NCI-H1694 (cell line): ENCODE measurements at regions not wholly inside any gene's neighbourhood (a gene's known extent, or its start where the extent isn't known, plus 50 kb on each side); places are given as distances from the start of the nearest gene placed in this dataset.

Source experiments
- DNase-seq: peaks from one replicate; lab custom pipeline; 2025; lab: John Stamatoyannopoulos, UW

DNA sequence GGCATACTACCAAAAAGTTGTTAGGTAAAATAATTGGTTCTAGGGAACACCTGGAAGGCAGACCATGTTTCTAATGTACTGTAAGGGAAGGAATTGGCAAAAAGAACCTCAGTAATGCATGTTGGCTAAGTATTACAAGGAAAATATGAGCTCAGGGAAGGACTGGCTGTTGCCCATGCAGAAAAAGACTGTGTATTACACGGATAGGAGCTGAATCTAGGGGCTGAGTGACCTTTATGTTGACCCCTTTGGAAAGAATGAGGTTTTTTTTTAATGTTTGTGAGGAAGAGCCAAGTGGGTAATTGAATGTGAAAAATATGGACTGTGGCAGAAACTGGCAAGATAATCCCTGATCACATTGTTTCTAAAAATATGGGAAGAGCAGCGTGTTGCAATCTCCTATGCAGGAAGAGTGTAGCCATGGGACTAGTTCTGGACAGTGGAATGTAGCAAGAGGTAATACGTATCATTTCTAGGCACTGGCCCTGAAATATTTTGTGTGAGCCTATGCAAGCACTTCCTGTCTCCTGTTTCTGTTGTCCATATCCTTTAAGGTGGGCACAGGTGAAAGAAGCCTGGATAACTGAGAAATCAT lies 95.1 kb upstream of the CNTNAP4 start:
- no peak for DNase-seq

DNA sequence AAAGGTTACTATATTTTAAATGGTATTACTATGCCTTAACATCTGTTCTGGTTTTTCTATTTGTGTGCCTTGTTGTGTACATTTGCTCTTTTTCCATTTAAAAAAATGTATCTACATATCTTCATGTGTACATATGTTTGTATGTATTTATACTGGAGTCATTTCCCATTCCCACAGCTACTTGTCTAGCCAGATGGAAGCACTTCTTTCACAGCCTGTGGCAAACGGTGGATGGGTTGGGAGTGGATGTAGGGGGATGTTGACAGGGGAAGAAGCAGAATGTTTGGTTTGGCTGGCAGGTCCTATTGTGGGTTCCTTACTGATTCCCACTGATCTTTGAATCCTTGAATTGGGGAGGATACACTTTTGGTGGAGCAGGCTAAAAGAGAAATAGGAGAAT lies 93.6 kb upstream of the CNTNAP4 start:
- no peak for DNase-seq

DNA sequence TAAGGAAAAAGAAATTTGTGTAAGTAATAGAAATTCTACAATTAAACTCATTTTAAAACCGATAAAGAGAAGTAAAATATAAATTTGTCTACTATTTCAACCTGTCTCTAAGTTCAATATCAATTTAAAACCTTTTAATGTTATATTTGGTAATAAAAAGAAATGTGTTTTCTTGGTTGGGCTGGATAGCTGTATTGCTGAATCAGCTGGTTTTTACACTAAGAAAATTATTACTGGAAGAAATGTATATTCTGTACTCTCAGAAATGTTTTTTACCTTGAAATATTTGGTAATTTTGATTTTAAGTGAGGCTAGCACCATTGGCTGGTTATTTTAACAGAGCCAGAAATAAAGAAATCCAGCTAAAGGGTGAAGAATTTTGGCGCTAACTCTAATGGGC lies 87.1 kb upstream of the CNTNAP4 start:
- DNase-seq, result no peak

DNA sequence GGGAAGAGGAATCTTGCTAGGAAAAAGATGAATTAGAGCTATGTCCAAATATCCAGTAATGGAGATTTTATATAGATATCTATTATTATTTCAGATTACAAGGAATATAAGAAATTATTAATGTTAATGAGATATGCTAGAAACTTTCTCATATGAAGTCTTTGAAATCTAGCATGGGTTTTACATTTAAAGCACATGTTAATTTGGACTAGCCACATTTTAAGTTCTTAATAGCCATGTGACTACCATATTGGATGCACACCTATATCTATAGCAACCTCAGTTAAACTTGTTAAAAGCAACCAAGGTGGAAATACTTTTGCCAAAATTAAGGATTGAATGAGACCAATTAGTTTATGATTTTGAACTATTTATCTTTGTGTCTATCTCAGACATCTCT lies 86.7 kb upstream of the CNTNAP4 start:
- DNase-seq, result no peak

- no peak for DNase-seq
These were observed 83.1 kb upstream of the CNTNAP4 start for GRCh38 chr16:76193906-76194615.

DNA sequence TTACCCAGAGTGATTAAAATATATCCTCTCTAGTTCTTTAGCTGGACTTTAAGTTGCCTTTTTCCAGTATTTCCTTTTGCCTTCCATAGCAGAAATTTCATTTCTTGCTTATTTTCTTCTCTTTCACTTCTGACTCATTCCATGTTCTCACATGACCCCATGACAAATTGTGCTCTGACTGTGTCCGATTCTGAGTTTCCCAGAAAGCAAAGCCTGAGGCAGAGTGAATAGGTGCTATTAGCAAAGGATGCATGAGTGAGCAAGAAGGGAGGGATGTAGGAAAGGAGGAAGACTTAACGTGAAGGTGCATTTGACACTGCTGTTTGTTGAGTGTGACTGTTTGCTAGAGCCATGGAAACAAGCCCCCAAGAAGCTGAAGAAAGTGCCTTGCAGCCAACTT lies 82.6 kb upstream of the CNTNAP4 start:
- no peak for DNase-seq

- DNase-seq, result no peak
These were observed 82.1 kb upstream of the CNTNAP4 start for GRCh38 chr16:76195056-76195455.

GRCh38 chr16:76195648-76196047 lies 81.6 kb upstream of the CNTNAP4 start:
- no peak for DNase-seq

DNA sequence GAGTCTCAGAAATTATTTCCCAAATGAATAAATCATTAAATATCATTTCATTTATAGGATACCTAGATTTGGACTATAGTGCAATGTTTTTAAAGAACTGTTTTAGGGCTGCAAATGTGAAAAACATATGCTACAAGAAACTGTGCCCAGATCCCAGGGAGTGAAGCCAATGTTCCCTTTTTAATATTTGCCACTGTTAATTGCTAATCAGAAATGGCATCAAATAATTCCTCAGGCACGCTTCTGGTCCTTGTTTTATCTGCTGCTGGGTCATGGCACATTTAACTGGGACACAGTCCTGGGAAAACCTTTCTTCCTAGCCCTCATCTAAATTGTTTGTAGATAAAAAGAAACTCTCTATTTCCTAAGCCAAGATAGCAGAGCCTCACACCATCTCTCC lies 79.3 kb upstream of the CNTNAP4 start:
- no peak for DNase-seq

DNA sequence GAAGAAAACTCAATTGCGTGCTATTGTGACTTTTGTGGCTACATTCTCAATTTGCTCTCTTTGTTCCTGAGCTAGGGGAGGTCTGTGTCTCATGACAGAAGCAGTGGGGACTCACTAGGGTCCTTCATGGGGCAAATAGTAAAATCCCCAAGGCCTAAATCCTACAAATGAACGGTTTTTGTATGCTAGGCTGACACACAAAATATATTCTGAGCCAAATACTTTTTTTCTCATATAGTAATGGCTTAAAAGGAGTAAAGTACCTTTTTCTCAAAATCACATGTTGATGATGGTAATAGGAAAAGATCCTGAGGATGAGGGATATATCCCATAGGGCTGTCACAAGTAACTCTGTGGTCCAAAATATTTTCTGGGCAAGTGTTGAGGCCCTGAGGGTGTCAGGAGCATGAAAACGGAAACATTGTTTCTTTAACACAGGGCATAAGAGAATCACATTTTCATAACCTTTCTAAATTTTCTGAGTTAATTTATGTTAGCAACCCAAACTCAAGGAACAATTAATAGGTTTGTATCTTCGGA lies 77.5 kb upstream of the CNTNAP4 start:
- no peak for DNase-seq

- no peak for DNase-seq
These were observed 75.8 kb upstream of the CNTNAP4 start for GRCh38 chr16:76201385-76201784.

- DNase-seq, result no peak
These were observed 73.0 kb upstream of the CNTNAP4 start for GRCh38 chr16:76204249-76204648.

DNA sequence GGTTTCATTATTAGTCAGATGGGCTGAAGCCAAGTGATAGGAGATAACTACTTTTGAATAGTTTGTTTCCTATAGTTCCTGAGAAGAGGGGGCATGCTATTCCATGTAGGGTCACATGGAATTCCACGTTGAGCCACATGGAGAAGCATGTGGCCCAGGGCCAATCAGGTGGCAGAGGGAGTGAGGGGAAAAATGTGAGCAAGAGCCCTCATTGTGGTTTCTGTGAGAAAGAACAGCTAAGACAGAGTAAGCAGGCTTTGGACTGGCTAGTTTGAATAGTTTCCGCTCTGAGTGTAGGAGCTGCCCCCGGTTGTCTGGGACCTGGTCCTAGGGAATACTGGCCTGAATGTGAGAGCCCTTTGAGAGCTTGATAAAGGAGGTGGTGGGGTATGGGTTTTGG lies 69.9 kb upstream of the CNTNAP4 start:
- no peak for DNase-seq

GRCh38 chr16:76210157-76210556 lies 67.0 kb upstream of the CNTNAP4 start:
- DNase-seq, result no peak

- DNase-seq, result no peak
These were observed 63.3 kb upstream of the CNTNAP4 start for GRCh38 chr16:76213860-76214259.

GRCh38 chr16:76214856-76215255 lies 62.3 kb upstream of the CNTNAP4 start:
- no peak for DNase-seq

DNA sequence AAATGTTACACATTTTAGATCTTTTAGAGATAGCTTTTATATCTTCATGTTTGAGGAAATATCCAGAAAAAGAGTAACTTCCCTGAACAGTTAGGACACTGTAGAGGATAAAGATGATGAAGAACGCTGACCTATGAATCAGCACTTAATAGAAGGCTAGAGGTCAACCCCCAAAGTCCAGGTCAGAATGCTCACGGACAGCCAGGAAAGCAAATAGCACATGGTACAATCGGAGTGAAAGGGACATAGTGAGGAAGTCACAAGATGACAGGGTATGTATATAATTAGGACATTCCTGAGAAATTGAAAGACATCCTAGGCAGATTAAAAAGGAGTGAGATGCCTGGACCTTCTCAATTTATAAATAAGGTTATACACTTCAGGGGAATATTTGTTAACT lies 55.1 kb upstream of the CNTNAP4 start:
- no peak for DNase-seq

GRCh38 chr16:76222853-76223252 lies 54.3 kb upstream of the CNTNAP4 start:
- no peak for DNase-seq

DNA sequence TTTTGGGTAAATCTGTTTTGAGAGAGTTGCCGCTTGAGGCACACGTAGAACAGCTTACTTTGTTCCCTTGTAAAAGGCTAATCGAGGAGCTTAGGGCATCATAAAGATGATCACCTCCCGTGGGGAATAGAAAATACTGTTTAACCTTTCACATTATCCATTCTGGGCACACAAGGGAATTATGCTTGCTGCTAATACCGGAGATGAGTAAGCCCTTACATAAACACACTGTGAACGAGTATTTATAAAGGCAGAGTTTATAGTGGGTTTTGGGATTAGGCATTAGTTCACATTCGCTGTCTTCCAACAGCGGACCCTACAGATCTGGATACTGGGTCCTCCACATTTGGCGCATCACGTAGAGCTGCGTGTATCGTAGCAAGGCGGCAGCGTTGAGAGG lies 51.2 kb upstream of the CNTNAP4 start:
- DNase-seq, result no peak

GRCh38 chr16:76226481-76226880 lies 50.7 kb upstream of the CNTNAP4 start:
- no peak for DNase-seq
